HG03025 (cell line): ENCODE measurements at regions not wholly inside any gene's neighbourhood (a gene's known extent, or its start where the extent isn't known, plus 50 kb on each side); places are given as distances from the start of the nearest gene placed in this dataset.
"Not testable (repeated sequence)": the region's sequence is repeated elsewhere in the genome, so short reads cannot be mapped to it uniquely, and the experiment has no call there.

Experiments
- ATAC-seq: cut with Tn5 transposase; IDR thresholded peaks from one replicate; pipeline ENCODE4 v1.9.1; 2021; ENCODE audit warnings: mild to moderate bottlenecking, moderate library complexity; ENCODE audit not compliant: unreplicated experiment, low FRiP score

DNA sequence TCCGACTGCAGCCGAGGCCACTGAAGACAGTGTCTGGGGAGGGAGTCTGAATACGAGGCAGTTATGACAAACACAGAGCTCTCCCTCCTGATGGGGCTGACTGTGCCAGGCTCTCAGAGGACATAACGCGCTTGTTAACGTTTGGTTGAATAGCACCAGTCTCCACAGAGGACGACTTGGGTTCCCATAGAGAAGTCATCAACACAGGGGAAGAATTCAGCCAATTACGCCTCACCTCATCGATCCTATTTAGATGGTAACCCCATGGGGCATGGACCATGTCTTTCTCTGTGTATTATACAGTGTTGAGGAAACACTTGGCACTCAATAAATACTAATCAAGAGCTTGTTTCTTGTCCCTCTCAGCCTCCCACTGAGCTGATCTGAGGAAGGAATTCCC lies 642.6 kb upstream of the LCORL start:
- ATAC-seq, result no peak

DNA sequence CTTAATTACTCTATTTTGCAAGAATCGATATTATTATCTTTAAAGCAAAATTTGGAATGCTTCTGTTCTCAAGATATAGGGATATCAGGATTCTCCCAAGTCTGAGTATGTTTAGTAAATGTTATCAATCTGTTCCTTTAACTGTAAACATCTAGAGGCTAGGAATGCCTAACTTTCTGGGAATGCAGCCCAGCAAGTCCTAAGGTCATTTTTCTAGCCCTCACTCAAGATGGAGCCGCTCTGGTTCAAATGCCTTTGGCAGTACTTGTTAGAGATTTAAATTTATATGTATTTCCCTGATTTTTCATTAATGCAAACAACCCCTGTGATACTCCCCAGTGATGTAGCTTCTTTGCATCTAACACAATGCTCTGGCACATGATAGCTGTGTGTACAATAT lies 623.8 kb upstream of the LCORL start:
- ATAC-seq, result no peak

DNA sequence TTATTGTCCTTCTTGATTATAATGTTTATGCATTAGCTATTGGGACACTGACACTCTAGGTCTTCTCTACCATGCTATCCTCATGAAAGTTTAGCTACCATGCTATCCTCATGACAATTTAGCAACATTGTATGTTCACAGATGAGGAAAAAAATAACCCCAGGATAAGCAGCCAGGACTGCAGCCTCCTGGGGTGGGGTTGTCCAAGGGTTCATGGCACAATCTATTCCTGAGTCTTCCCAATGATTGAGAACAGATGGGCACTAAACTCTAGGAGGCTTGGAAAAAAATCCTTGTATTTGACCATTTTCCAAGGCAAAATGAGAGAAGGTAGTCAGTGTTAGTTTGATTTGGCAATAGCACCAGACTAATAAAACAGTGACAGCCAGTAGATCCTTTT lies 619.8 kb upstream of the LCORL start:
- no peak for ATAC-seq

DNA sequence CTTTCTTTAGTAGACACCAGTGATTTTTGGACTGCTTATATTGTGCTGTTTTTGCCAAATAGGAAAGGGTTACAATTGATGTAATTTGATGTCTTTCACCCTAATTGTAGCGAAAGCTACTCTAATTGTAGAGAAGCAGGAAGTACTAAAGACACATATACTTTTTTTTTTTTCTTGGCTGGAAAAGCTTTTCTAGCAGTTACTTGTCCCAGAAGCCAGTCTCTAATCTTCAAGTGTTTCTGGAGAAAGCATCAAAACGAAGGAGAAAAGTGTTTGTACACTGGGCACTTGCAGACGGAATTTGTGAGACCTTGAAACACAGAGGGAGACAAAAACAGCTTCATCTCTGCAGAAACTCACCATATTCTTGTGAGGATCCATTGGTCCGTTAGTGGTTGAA lies 616.5 kb upstream of the LCORL start:
- ATAC-seq, result no peak

DNA sequence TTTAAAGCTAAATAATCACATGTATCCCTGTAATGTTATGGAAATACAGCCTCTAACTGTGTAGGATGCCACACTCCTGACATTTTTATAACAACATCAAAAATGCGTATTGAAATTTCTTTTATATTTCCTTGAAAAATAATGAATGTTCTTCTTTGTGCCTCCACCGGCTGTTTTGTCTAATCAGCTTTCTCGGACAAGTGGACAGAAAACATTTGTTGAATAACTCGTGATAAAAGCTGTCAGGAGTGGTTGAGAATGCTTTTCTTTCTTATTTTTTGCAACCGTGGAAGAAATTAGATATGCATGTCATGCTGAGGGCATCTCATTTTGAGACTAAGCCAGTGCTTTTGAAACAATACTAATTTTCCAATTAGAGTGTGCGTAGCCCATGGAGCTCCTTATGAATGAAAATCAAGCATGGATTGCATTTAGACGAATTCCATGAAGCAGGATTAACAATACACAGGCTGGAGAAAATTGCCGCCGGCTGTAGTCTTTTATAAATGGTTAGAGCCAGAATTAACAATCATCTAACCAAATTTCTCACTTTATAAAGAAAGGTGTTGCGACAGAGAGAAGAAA lies 614.5 kb upstream of the LCORL start:
- no peak for ATAC-seq

DNA sequence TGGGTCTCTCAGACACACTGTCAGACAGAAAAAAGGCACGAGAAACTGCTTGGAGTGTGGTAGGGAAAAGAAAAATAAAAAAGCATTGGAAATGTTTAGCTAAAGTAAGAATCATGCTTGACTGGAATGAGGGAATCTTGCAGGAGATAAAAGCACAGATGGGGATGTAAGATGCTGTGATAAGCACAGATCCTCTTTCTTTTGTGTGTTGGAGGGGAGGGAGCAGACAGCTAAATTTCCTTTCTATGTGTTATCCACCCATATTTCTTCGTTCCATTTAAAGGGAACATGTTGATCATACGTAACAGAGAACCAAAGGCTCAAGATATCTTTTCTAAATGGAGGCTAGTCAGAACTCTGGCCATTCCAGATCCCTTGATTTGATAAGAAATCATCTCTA lies 614.0 kb upstream of the LCORL start:
- no peak for ATAC-seq

DNA sequence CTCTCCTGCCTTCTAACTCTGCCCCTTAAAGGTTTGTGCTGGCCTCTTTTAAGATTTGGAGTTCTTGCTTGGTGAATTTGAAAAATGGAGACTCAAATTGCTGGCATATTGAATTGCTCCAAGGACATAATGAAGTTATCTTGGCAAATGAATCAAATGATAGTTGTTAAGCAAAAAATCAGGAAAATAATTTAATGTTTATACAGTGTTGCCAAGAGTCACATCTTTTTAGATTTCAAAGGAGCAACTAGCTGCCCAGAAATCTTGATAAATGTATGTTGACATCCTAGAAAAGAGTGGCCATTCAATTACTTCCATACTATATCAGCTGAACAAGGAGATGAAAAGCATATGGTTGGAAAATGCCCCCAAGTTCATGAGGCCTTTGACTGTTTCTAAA lies 610.0 kb upstream of the LCORL start:
- no peak for ATAC-seq

DNA sequence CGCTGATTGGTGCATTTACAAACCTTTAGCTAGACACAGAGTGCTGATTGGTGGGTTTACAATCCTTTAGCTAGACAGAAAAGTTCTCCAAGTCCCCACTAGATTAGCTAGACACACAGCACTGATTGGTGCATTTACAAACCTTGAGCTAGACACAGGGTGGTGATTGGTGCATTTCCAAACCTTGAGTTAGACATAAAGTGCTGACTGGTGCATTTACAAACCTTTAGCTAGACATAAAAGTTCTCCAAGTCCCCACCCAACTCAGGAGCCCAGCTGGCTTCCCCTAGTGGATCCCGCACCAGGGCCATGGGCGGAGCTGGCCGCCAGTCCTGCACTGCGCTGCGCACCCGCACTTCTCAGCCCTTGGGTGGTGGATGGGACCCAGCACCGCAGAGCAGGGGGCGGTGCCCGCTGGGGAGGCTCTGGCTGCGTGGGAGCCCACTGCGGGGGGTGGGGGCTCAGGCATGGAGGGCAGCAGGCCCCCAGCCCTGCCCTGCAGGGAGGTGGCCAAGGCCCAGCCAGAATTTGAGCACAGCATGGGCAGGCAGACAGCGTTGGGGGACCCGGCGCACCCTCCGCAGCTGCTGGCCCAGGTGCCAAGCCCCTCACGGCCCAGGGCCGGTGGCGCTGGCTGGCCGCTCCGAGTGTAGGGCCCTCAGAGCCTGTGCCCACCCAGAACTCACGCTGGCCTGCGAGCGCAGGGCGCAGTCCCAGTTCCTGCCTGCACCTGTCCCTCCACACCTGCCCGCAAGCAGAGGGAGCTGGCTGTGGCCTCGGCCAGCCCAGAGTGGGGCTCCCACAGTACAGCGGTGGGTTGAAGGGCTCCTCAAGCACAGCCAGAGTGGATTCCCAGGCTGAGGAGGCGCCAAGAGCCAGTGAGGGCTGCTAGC lies 608.9 kb upstream of the LCORL start:
- no peak for ATAC-seq

DNA sequence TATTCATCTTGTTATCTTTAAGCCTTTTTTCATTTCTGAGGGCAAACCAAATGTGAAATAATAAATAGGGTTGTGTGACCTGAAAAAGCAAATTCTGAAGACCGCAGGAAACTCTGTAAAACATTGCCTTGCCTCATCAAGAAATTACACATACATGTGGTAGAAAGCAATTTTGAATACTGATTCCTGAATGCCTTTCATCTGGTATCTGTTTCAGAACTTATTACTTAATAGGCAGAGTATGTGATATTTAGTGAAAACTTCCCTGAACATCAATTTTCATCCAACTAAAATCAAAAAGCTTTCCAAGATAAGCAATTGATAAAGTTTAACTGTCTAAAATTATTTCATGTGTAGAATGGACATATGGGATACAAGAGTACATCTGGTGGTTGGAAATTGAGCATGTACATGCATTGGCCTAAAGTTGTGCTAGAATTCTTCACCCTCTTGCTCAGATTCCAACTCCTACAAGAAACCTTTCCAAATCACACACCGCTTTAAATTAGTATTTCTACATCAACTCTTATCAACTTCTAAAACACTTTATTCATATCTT lies 606.0 kb upstream of the LCORL start:
- no peak for ATAC-seq

DNA sequence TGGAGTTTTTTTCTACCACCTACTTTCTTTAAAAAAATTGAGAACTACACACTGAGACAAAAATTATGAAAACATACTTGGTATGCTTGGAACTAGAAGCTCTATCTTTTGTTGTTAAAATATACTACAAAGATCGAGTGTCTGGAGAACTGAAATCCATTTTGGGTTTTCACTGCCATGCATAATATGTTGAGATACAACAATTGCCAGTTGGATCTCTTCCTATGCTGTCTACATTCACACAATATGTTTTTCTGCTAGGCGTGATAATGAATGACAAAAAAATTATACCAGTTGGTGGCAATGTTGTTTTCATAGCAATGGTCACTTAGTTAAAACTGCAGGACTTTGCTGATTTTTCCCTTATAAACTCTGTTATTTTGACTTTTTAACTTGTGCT lies 605.4 kb upstream of the LCORL start:
- ATAC-seq, result no peak

DNA sequence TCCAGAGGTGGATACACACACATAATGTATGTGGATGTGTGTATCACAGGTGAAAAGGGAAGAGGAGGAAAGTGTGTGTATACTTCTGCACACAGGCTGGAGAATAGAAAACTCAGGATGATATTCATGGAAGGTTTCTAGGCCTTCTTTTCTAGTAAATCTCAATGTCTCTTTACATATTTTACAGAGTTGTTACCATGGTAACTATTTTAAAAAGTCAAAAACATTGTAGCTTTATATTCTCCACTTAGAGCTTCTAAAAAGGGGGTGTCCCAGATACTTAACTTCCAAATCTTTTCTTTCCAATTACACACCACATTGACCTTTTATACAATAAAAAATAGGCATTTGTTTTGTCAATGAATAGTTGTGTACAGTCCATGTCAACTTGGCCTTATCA lies 604.8 kb upstream of the LCORL start:
- ATAC-seq, result no peak

DNA sequence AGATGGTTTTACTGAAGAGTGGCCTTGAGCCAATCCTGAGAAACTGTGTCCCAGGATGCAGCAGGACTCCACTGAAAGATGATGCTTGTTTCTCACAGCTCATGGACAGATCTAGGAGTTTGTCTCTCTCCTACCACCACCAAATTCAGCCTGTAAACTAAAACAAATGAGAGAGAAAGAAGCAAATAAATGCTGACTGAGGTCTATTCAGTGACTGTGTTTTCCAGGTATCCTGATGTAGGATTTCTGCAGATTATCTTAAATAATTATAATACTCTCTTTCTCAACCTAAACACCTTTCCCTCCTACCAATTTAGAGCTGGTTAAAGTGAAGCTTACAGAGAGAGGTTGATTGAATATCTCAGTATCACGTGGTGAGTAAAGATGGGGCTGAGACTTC lies 599.6 kb upstream of the LCORL start:
- no peak for ATAC-seq

DNA sequence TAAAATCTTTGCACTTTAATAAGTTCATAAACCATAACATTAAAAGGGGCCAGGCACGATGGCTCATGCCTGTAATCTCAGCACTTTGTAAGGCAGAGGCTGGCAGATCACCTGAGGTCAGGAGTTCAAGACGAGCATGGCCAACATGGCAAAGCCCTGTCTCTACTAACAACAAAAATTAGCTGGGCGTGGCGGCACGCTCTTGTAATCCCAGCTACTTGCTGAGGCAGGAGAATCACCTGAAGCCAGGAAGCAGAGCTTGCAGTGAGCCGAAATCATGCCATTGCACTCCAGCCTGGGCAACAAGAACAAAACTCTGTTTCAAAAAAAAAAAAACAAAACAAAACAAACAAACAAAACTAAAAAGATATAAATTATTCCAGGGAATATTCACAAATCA lies 595.2 kb upstream of the LCORL start:
- no peak for ATAC-seq

DNA sequence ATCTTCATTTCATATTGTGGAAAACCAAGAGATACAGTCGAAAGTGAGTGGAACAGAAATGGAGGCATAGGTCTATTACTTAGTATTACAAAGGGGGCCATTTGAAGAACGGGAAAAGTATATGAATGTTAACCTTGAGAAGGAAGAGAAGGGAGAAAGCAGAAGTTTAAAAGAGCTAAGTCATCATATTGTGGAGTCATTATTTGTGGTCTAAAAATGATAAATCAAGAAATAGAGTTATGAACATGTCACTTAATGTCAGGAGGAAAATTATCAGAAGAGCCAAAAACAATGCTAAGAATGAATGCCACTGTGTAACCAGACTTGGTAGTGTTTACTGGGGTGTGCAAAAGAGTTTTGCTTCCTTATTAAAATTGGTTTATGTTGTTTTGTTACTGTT lies 589.5 kb upstream of the LCORL start:
- ATAC-seq, result no peak

DNA sequence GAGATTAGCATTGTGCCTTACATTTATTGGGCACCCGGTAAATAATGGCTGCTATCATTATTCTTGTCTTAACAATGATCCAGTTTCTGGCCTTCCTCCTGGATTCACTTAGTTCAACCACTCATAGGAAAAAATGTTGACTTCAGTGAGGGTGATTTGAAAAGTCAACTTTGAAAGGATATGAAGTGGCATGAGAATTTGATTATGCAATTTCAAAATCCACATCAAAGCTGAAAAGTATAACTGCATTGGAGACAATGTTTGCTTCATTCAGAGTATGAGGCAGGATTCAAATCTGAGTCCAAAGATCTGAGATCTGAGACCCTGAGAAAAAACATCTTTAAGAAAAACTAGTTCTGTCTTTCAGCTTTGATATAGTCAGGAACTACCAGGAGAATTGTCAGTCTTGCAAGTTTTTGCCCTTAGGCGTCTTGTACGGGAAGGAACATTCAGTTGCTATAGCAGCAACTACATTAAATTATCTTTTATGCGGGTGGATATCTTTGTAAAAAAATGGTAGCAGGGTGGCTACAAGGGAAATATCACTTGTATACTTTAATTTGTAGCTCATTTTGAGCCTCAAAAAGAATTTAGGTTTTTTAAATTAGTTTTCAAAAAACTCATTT lies 587.5 kb upstream of the LCORL start:
- no peak for ATAC-seq

DNA sequence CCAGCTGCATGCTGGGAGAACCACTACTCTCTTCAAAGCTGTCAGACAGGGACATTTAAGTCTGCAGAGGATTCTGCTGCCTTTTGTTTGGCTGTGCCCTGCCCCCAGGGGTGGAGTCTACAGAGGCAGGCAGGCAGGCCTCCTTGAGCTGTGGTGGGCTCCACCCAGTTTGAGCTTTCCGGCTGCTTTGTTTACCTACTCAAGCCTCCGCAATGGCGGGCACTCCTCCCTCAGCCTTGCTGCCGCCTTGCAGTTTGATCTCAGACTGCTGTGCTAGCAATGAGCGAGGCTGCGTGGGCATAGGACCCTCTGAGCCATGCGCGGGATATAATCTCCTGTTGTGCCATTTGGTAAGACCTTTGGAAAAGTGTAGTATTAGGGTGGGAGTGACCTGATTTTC lies 581.1 kb upstream of the LCORL start:
- ATAC-seq, result not testable (repeated sequence)

DNA sequence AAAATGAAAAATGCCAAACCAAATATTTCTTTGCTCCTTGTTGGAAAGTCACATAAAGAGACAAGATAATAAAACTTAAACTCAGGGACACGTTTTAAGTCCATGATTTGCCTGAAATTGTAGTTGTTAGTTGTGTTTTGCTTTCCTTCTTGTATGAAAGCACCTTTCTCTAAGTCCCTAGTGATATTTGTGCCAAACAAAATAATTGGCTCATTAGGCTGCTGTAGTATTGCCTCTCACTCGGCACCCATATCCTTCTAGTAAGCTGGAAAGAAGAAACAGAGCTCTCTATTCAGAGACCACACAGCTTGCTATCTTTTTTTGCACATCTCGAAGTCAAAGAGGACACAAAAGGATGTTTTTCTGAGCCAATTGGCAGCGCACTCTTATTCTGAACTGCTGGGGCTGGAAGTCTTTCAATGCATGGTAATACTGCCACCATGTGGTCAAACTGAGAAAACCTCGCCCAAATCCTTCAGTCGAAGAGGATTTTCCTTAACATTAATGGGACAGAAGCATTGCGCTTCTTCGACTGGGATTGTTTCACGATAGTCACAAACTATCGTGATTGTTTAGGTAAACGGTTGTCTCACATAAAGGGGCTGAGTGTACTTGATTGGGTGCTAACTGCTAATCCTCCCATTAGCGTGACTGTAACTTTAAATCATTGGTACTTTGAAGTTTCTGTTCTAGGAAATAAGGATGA lies 571.9 kb upstream of the LCORL start:
- ATAC-seq, result peak; percentile 78

DNA sequence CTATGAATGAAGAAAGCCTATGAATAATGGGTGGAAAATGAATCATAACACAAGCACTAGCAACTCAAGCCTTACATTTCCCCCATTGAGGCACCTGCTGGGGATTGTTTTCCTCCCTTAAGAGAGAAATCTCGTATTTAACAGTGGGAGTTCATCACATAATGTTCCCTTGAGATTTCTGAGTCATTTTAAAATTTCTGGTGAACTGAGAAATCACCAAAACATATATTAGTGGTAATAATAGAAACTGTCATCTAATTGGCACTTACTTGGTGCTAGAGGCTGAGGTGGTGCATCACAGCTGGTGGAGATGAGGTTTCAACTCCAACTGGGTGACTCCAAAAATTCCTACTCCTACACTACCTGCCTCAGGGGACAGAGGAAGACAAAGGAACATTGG lies 561.3 kb upstream of the LCORL start:
- ATAC-seq, result no peak

DNA sequence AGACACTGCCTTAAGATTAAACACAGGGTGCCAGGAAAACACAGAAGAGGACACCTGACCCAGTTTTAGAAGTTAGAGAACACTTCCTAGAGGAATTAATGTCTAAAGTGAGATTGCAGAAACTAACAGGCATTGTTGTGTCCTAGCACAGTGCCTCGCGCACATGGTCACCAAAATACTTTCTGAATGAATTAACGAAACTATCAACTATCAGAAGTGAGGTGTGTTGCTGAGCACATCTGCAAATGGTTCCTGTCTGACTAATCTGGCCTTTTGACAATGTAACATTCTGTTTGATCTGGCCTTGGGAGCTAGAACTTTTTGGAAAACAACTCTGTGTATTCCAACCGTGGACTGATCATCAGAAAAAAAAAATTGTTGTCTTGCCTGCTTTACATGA lies 556.8 kb upstream of the LCORL start:
- peak; percentile 73 for ATAC-seq

DNA sequence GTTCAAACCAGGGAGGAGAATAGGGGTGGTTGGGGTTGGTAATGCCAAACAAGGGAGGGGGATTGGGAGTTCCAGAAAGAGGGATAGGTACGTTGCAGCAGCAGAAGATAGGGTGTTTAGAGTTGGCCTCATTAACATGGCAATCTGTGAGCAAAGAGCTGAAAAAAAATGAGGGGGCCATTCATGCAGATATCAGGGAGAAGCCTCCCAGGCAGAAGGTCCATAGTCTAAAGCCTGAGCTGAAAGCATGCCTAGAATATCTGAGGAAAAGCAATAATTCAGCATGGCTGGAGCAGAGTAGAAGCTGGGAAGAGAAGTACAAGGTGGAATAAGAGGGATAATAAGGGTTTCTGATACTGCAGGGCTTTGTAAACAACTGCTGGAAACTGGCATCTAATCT lies 550.9 kb upstream of the LCORL start:
- no peak for ATAC-seq

DNA sequence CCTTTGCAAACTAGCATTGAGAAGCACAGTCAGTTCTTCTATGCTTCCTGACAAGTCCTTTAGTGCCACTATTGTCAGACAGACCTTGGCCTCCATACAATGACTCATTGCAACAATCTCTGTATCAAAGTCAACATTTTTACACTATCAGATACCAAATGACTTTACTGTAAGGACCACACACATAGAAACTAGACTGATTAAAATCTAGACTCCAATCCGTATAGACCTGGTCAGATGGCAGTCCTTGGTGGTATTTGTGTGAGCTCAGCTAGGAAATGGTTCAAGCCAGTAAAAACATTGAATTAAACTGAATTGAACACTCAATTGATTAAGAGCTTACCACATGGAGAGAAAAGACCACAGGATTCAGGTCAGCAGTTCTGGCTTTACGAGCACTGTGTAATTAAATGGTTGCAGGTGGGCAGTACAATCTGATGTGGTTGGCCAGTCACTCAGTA lies 549.8 kb upstream of the LCORL start:
- ATAC-seq, result no peak
